ENCODE measurements at regions not wholly inside any gene's neighbourhood (a gene's known extent, or its start where the extent isn't known, plus 50 kb on each side); places are given as distances from the start of the nearest gene placed in this dataset.

- WGBS, 2 donors: 91 to 93% methylated on average over 11 of the region's 11 CpGs
- Histone ChIP-seq H3K4me1 (ENCODE audit: control insufficient read depth in 2 of 2, insufficient read depth in 2 of 2, low read length in 1 of 2) (no peaks in the 10 kb centered on the region), H3K9me3 (ENCODE audit: control insufficient read depth in 2 of 2, insufficient read depth in 1 of 2, low read depth in 1 of 2, low read length in 1 of 2) (peaks cover 0 to 5% of the 10 kb centered on the region in 2 donors), H3K27ac (ENCODE audit: low read depth in 2 of 2, low read length in 1 of 2) (no peak overlapping the region), H3K4me3 (ENCODE audit: low read depth in 1 of 2, low read length in 2 of 2) (no peak overlapping the region), H3K36me3 (ENCODE audit: control insufficient read depth in 2 of 2, insufficient read depth in 2 of 2, low read length in 1 of 2) (no peaks in the 10 kb centered on the region), H3K27me3 (ENCODE audit: control insufficient read depth in 1 of 2, insufficient read depth in 2 of 2, low read length in 2 of 2) (no peaks in the 10 kb centered on the region)
These were observed 256.9 kb downstream of the GPATCH2 start for GRCh38 chr1:217373761-217374701.

GRCh38 chr1:217372049-217372970, 258.6 kb downstream of the GPATCH2 start:
- H3K27ac ChIP-seq (ENCODE audit: low read depth in 2 of 2, low read length in 1 of 2): no peak overlapping the region
- 86 to 93% methylated on average over 7 of the region's 7 CpGs for WGBS, 2 donors
- H3K9me3 ChIP-seq (ENCODE audit: control insufficient read depth in 2 of 2, insufficient read depth in 1 of 2, low read depth in 1 of 2, low read length in 1 of 2): peaks cover 0 to 5% of the 10 kb centered on the region in 2 donors
- H3K27me3 ChIP-seq (ENCODE audit: control insufficient read depth in 1 of 2, insufficient read depth in 2 of 2, low read length in 2 of 2): no peaks in the 10 kb centered on the region
- H3K4me3 ChIP-seq (ENCODE audit: low read depth in 1 of 2, low read length in 2 of 2): no peak overlapping the region
- no peaks in the 10 kb centered on the region for H3K36me3 ChIP-seq (ENCODE audit: control insufficient read depth in 2 of 2, insufficient read depth in 2 of 2, low read length in 1 of 2)
- no peaks in the 10 kb centered on the region for H3K4me1 ChIP-seq (ENCODE audit: control insufficient read depth in 2 of 2, insufficient read depth in 2 of 2, low read length in 1 of 2)

GRCh38 chr1:217370757-217371156, 260.1 kb downstream of the GPATCH2 start:
- Histone ChIP-seq H3K36me3 (ENCODE audit: control insufficient read depth in 2 of 2, insufficient read depth in 2 of 2, low read length in 1 of 2) (no peaks in the 10 kb centered on the region), H3K27ac (ENCODE audit: low read depth in 2 of 2, low read length in 1 of 2) (no peak overlapping the region), H3K27me3 (ENCODE audit: control insufficient read depth in 1 of 2, insufficient read depth in 2 of 2, low read length in 2 of 2) (no peaks in the 10 kb centered on the region), H3K9me3 (ENCODE audit: control insufficient read depth in 2 of 2, insufficient read depth in 1 of 2, low read depth in 1 of 2, low read length in 1 of 2) (peaks cover 0 to 5% of the 10 kb centered on the region in 2 donors), H3K4me1 (ENCODE audit: control insufficient read depth in 2 of 2, insufficient read depth in 2 of 2, low read length in 1 of 2) (no peaks in the 10 kb centered on the region), H3K4me3 (ENCODE audit: low read depth in 1 of 2, low read length in 2 of 2) (no peak overlapping the region)
- 90 to 91% methylated on average over 10 of the region's 10 CpGs for WGBS, 2 donors

GRCh38 chr1:217369996-217370551, 260.8 kb downstream of the GPATCH2 start:
- no peaks in the 10 kb centered on the region for H3K27me3 ChIP-seq (ENCODE audit: control insufficient read depth in 1 of 2, insufficient read depth in 2 of 2, low read length in 2 of 2)
- WGBS, 2 donors: 80 to 86% methylated on average over 9 of the region's 9 CpGs
- no peaks in the 10 kb centered on the region for H3K4me1 ChIP-seq (ENCODE audit: control insufficient read depth in 2 of 2, insufficient read depth in 2 of 2, low read length in 1 of 2)
- H3K27ac ChIP-seq (ENCODE audit: low read depth in 2 of 2, low read length in 1 of 2): no peak overlapping the region
- no peak overlapping the region for H3K4me3 ChIP-seq (ENCODE audit: low read depth in 1 of 2, low read length in 2 of 2)
- peaks cover 0 to 5% of the 10 kb centered on the region in 2 donors for H3K9me3 ChIP-seq (ENCODE audit: control insufficient read depth in 2 of 2, insufficient read depth in 1 of 2, low read depth in 1 of 2, low read length in 1 of 2)
- H3K36me3 ChIP-seq (ENCODE audit: control insufficient read depth in 2 of 2, insufficient read depth in 2 of 2, low read length in 1 of 2): no peaks in the 10 kb centered on the region

- Histone ChIP-seq H3K4me1 (ENCODE audit: control insufficient read depth in 2 of 2, insufficient read depth in 2 of 2, low read length in 1 of 2) (no peaks in the 10 kb centered on the region), H3K36me3 (ENCODE audit: control insufficient read depth in 2 of 2, insufficient read depth in 2 of 2, low read length in 1 of 2) (no peaks in the 10 kb centered on the region), H3K4me3 (ENCODE audit: low read depth in 1 of 2, low read length in 2 of 2) (no peak overlapping the region), H3K9me3 (ENCODE audit: control insufficient read depth in 2 of 2, insufficient read depth in 1 of 2, low read depth in 1 of 2, low read length in 1 of 2) (peaks cover 0 to 5% of the 10 kb centered on the region in 2 donors), H3K27ac (ENCODE audit: low read depth in 2 of 2, low read length in 1 of 2) (no peak overlapping the region), H3K27me3 (ENCODE audit: control insufficient read depth in 1 of 2, insufficient read depth in 2 of 2, low read length in 2 of 2) (no peaks in the 10 kb centered on the region)
- 35 to 36% methylated on average over 8 of the region's 8 CpGs for WGBS, 2 donors
These were observed 261.5 kb downstream of the GPATCH2 start for GRCh38 chr1:217369271-217369981.

- WGBS, 2 donors: 57 to 67% methylated on average over 3 of the region's 3 CpGs
- Histone ChIP-seq H3K27ac (ENCODE audit: low read depth in 2 of 2, low read length in 1 of 2) (no peak overlapping the region), H3K4me1 (ENCODE audit: control insufficient read depth in 2 of 2, insufficient read depth in 2 of 2, low read length in 1 of 2) (no peaks in the 10 kb centered on the region), H3K4me3 (ENCODE audit: low read depth in 1 of 2, low read length in 2 of 2) (no peak overlapping the region), H3K36me3 (ENCODE audit: control insufficient read depth in 2 of 2, insufficient read depth in 2 of 2, low read length in 1 of 2) (no peaks in the 10 kb centered on the region), H3K27me3 (ENCODE audit: control insufficient read depth in 1 of 2, insufficient read depth in 2 of 2, low read length in 2 of 2) (no peaks in the 10 kb centered on the region), H3K9me3 (ENCODE audit: control insufficient read depth in 2 of 2, insufficient read depth in 1 of 2, low read depth in 1 of 2, low read length in 1 of 2) (no peaks in the 10 kb centered on the region)
These were observed 266.7 kb downstream of the GPATCH2 start for GRCh38 chr1:217364220-217364619.

GRCh38 chr1:217363319-217363718, 267.6 kb downstream of the GPATCH2 start:
- H3K36me3 ChIP-seq (ENCODE audit: control insufficient read depth in 2 of 2, insufficient read depth in 2 of 2, low read length in 1 of 2): no peaks in the 10 kb centered on the region
- H3K27me3 ChIP-seq (ENCODE audit: control insufficient read depth in 1 of 2, insufficient read depth in 2 of 2, low read length in 2 of 2): no peaks in the 10 kb centered on the region
- H3K9me3 ChIP-seq (ENCODE audit: control insufficient read depth in 2 of 2, insufficient read depth in 1 of 2, low read depth in 1 of 2, low read length in 1 of 2): no peaks in the 10 kb centered on the region
- 41 to 54% methylated on average over 4 of the region's 4 CpGs for WGBS, 2 donors
- H3K4me1 ChIP-seq (ENCODE audit: control insufficient read depth in 2 of 2, insufficient read depth in 2 of 2, low read length in 1 of 2): no peaks in the 10 kb centered on the region
- H3K4me3 ChIP-seq (ENCODE audit: low read depth in 1 of 2, low read length in 2 of 2): no peak overlapping the region
- H3K27ac ChIP-seq (ENCODE audit: low read depth in 2 of 2, low read length in 1 of 2): no peak overlapping the region

GRCh38 chr1:217360510-217360909, 270.4 kb downstream of the GPATCH2 start:
- Histone ChIP-seq H3K9me3 (ENCODE audit: control insufficient read depth in 2 of 2, insufficient read depth in 1 of 2, low read depth in 1 of 2, low read length in 1 of 2) (no peaks in the 10 kb centered on the region), H3K27me3 (ENCODE audit: control insufficient read depth in 1 of 2, insufficient read depth in 2 of 2, low read length in 2 of 2) (no peaks in the 10 kb centered on the region), H3K27ac (ENCODE audit: low read depth in 2 of 2, low read length in 1 of 2) (no peak overlapping the region), H3K4me1 (ENCODE audit: control insufficient read depth in 2 of 2, insufficient read depth in 2 of 2, low read length in 1 of 2) (no peaks in the 10 kb centered on the region), H3K4me3 (ENCODE audit: low read depth in 1 of 2, low read length in 2 of 2) (no peak overlapping the region), H3K36me3 (ENCODE audit: control insufficient read depth in 2 of 2, insufficient read depth in 2 of 2, low read length in 1 of 2) (no peaks in the 10 kb centered on the region)
- 90 to 92% methylated on average over 4 of the region's 4 CpGs for WGBS, 2 donors

GRCh38 chr1:217354895-217355294, 276.0 kb downstream of the GPATCH2 start:
- H3K36me3 ChIP-seq (ENCODE audit: control insufficient read depth in 2 of 2, insufficient read depth in 2 of 2, low read length in 1 of 2): no peaks in the 10 kb centered on the region
- no peak overlapping the region for H3K27ac ChIP-seq (ENCODE audit: low read depth in 2 of 2, low read length in 1 of 2)
- no peaks in the 10 kb centered on the region for H3K27me3 ChIP-seq (ENCODE audit: control insufficient read depth in 1 of 2, insufficient read depth in 2 of 2, low read length in 2 of 2)
- H3K9me3 ChIP-seq (ENCODE audit: control insufficient read depth in 2 of 2, insufficient read depth in 1 of 2, low read depth in 1 of 2, low read length in 1 of 2): no peaks in the 10 kb centered on the region
- no peak overlapping the region for H3K4me3 ChIP-seq (ENCODE audit: low read depth in 1 of 2, low read length in 2 of 2)
- WGBS, 2 donors: 63 to 70% methylated on average over 3 of the region's 3 CpGs
- H3K4me1 ChIP-seq (ENCODE audit: control insufficient read depth in 2 of 2, insufficient read depth in 2 of 2, low read length in 1 of 2): no peaks in the 10 kb centered on the region

All from esophagus (tissue), 2 donors.